MV-4-11 (cell line): ENCODE measurements at regions not wholly inside any gene's neighbourhood (a gene's known extent, or its start where the extent isn't known, plus 50 kb on each side); places are given as distances from the start of the nearest gene placed in this dataset.

Source experiments
- DNase-seq: peaks from one replicate; lab custom pipeline; 2025; lab: John Stamatoyannopoulos, UW

DNA sequence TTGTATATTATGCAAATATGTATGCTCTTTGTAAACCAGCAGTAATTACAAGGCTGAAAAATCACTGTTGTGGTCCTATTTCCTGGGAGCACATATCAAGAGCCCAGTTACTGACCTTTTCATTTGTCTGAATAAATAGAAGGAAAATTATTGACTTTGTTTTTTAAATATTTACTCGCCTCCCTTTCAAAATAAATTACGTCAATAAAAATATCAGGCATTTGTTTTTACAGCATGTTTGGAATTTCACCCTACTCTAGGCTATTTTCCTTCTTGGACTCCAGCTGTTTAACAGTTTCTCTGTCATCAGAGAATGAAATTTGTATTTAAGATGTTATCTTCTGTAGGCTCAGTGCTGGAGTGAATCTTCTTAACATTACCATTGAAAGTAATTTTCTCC lies 59.9 kb upstream of the LRATD1 start:
- no peak for DNase-seq

- DNase-seq, result no peak
These were observed 54.7 kb upstream of the LRATD1 start for GRCh38 chr2:14577843-14578242.
